GM18873 (cell line): ENCODE measurements at regions not wholly inside any gene's neighbourhood (a gene's known extent, or its start where the extent isn't known, plus 50 kb on each side); places are given as distances from the start of the nearest gene placed in this dataset.
"Not testable (repeated sequence)": the region's sequence is repeated elsewhere in the genome, so short reads cannot be mapped to it uniquely, and the experiment has no call there.

Source experiments
- ATAC-seq: cut with Tn5 transposase; IDR thresholded peaks from one replicate; pipeline ENCODE4 v1.9.1; 2021; ENCODE audit warnings: mild to moderate bottlenecking, moderate library complexity, moderate number of reproducible peaks; ENCODE audit not compliant: unreplicated experiment, low FRiP score

DNA sequence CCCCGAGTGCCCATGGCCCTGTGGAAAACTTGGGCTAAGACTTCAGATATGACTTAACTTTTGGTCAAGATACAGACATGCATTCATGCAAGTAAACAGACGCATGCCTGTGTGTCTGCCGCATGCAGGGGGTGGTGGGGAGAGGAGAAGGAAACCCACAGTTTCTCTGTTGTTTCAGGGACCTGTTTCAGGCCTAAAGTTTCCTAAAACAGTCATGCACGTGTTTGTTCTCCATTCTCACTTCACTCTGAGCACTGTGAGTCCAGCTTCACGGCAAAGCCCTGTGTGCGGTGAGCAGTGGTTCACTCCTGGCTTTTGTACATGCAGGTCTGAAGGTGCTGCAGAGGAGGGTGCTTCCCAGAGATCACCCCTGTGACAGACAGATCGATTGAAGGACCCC lies 158.7 kb downstream of the FOXL1 start:
- ATAC-seq, result no peak

GRCh38 chr16:86738322-86738721 lies 160.0 kb downstream of the FOXL1 start:
- ATAC-seq, result not testable (repeated sequence)

GRCh38 chr16:86739178-86739577 lies 160.8 kb downstream of the FOXL1 start:
- ATAC-seq, result no peak

- no peak for ATAC-seq
Observed at GRCh38 chr16:86739808-86740207, 161.5 kb downstream of the FOXL1 start.

DNA sequence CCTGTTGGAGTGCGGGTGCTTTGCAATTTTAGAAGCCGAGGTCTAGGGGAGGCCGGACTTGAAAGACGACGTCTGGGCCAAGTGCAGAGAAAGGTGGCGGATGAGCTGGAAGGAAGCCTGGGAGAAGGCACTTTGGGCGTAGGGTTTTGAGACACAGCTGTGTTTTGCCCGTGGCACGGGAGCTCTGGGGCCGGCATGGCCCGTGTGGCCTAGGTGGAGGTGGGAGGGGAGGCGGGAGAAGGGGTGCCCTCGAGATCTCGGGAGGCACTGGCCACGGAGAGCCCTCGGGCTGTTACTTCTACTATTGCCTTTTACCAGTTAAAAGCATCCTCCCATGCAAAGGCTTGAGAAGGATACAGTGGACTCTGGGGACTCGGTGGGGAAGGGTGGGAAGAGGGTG lies 161.9 kb downstream of the FOXL1 start:
- no peak for ATAC-seq

GRCh38 chr16:86740906-86741799 lies 162.8 kb downstream of the FOXL1 start:
- ATAC-seq, result no peak

DNA sequence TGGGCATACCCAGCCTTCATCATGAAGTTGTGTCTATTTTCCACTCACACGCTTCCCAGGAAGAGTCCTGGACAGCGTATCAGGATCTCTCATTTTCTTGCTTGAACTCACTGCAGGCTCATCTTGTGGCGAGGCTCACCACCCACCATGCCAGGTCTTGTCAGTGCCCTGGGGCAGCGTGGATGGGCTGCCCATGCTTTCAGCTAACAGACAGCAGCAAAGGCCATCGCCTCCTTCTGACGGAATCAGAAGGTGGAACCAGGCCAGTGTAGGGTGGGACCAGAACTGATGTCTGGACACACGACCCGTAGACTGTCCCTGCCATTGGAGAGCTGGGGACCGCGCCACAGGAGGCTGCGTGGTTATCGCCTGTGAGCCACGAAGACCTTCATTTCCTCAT lies 169.4 kb downstream of the FOXL1 start:
- ATAC-seq, result no peak

- ATAC-seq, result no peak
Observed at GRCh38 chr16:86748652-86749051, 170.3 kb downstream of the FOXL1 start.

- no peak for ATAC-seq
Observed at GRCh38 chr16:86751076-86752030, 173.0 kb downstream of the FOXL1 start.

- ATAC-seq, result no peak
Observed at GRCh38 chr16:86752582-86753175, 174.3 kb downstream of the FOXL1 start.

DNA sequence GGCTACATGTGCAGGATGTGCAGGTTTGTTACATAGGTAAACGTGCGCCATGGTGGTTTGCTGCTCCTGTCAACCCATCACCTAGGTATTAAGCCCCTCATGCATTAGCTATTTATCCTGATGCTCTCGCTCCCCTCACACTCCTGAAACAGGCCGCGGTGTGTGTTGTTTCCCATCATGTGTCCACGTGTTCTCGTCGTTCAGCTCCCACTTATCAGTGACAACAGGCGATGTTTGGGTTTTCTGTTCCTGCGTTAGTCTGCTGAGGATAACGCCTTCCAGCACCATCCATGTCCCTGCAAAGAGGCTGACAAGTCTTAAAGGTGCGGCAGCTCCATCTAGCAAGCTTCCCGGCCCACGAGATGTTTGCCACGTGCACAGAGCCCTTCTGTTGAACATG lies 175.1 kb downstream of the FOXL1 start:
- ATAC-seq, result no peak

DNA sequence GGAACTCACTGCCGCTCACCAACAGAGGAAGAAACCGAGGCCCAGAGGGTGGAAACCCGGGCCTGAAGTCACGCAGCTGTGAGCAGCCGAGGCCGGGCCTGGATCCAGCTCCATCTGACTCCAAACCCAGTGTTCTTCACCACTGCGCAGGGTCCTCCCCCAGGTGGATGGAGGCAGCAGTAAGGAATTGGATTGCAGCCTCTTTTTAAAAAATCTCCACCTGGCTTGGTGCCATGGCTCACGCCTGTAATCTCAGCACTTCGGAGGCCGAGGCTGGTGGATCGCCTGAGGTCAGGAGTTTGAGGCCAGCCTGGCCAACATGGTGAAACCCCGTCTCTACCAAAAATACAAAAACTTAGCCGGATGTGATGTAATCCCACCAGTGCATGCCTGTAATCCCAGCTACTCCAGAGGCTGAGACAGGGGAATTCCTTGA lies 177.2 kb downstream of the FOXL1 start:
- no peak for ATAC-seq

- ATAC-seq, result no peak
Observed at GRCh38 chr16:86756882-86757703, 178.7 kb downstream of the FOXL1 start.

DNA sequence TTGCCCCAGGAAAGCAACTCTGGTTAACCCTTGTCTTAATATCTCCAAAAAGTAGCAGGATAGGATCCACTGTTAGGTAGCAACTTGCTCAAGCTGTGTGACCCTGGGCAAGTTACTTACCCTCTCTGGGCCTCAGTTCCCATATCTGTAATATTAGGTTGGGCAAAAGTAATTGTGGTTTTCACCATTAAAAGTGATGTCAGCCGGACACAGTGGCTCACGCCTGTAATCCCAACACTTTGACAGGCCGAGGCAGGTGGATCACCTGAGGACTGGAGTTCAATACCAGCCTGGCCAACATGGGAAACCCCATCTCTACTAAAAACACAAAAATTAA lies 179.3 kb downstream of the FOXL1 start:
- ATAC-seq, result no peak

- no peak for ATAC-seq
Observed at GRCh38 chr16:86758932-86759331, 180.6 kb downstream of the FOXL1 start.

DNA sequence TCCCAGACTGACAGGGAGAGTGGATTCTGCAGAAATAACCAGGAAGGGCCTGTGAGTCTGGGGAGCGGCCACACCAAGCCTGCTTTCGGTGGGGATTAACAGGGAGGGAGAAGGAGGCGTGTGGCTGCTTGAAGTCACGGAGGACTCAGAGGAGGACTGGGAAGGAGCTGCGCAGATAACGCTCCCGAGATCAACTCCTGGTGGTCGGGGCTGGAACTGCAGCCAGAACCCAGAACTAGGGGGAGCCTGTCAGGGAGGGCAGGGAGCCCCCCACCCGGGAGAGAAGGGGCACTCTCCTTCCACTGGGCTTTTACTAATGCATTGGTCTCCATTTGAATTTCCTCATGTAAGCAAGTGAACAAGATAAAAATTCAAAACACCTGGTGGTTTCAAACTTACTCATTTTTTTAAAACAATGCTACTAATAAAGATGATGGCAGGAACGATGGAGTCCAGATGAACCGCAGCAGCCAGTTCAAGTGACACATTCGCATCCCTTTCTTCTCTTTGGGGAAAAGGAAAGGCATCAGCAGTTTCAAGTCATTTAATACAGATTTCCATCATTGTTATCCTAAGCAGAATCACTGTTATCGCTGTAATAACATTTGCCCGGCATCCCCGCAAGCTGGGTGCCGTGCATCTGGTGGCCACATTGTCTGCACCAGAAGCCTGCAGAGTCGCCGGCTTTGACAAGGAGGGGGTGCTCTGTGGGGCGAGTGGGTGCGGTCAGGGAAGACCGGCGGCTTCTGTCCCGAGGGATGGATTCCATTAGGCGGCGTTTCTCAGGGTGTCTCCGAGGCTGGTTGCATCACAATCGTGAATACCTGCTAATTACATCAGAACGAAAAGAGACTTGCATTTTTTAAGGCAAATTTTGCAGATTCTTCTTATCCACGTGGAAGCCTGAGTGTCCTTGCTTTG lies 183.0 kb downstream of the FOXL1 start:
- no peak for ATAC-seq

DNA sequence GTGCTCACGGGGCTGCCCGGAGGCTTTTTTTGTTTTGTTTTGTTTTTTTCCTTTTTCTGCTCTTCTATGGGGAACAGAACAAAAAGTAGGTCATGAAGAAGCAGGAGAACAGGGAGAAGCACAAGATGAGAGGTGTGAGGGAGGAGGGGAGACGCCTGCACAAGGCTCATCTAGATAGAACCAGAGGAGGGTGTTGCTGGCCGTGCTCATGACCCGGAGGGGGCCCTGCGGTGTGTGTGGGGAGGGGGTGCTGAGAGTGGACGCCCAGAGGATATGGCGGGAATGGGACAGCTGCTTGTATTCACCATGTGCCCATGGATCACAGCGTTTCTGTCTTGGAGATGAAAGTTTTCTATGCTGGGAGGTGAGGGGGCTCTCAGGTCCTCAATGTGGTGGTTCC lies 183.7 kb downstream of the FOXL1 start:
- ATAC-seq, result no peak

- no peak for ATAC-seq
Observed at GRCh38 chr16:86763819-86764218, 185.5 kb downstream of the FOXL1 start.

GRCh38 chr16:86764551-86764950 lies 186.2 kb downstream of the FOXL1 start:
- no peak for ATAC-seq
